Spleen (tissue), 11 donors: ENCODE measurements at regions not wholly inside any gene's neighbourhood (a gene's known extent, or its start where the extent isn't known, plus 50 kb on each side); places are given as distances from the start of the nearest gene placed in this dataset.
A peak's percentile ranks its signal among the peaks of the same experiment; 100 is the strongest.

Experiments used
- DNase-seq: peaks from one replicate; pipeline ENCODE4 v3.0.0-alpha.2; 2020
- H3K27ac ChIP-seq, 8 donors: fragments of 200-600 bp; sonication (generic) in 7 of 8; 1 replicate in 4 of 8; 2 replicates in 4 of 8; pipeline versions ENCODE4 v1.5.0 to v1.8.0; 2016 to 2021; ENCODE audit warnings: inconsistent platforms in 4 of 8, mild to moderate bottlenecking in 4 of 8, moderate library complexity in 1 of 8
- H3K27me3 ChIP-seq, 7 donors: fragments of 200-600 bp; sonication (generic) in 6 of 7; replicated peaks in 1 of 7; 1 replicate in 4 of 7; 2 replicates in 3 of 7; pipeline versions ENCODE4 v1.5.0 to v1.8.0; 2016 to 2021; ENCODE audit warnings: inconsistent platforms in 3 of 7, mild to moderate bottlenecking in 1 of 7
- H3K36me3 ChIP-seq, 6 donors: fragments of 200-600 bp; sonication (generic) in 5 of 6; 1 replicate in 4 of 6; 2 replicates in 2 of 6; pipeline versions ENCODE4 v1.5.0 to v1.8.0; 2016 to 2021; ENCODE audit warnings: inconsistent platforms in 2 of 6
- H3K4me1 ChIP-seq, 6 donors: fragments of 200-600 bp; sonication (generic) in 5 of 6; 1 replicate in 3 of 6; 2 replicates in 3 of 6; pipeline versions ENCODE4 v1.5.0 to v1.8.0; 2016 to 2021; ENCODE audit warnings: inconsistent platforms in 3 of 6
- H3K4me3 ChIP-seq, 8 donors: fragments of 200-600 bp; sonication (generic) in 7 of 8; 1 replicate in 4 of 8; 2 replicates in 4 of 8; pipeline versions ENCODE4 v1.5.0 to v1.8.0; 2016 to 2021; ENCODE audit warnings: inconsistent platforms in 4 of 8, mild to moderate bottlenecking in 4 of 8, moderate library complexity in 2 of 8
- H3K9me3 ChIP-seq, 8 donors: fragments of 200-600 bp; sonication (generic) in 7 of 8; 1 replicate in 4 of 8; 2 replicates in 4 of 8; pipeline versions ENCODE4 v1.5.0 to v1.8.0; 2016 to 2021; ENCODE audit warnings: inconsistent platforms in 4 of 8
- CTCF ChIP-seq, 11 experiments: fragments of 200-600 bp in 7 of 11; fragments of 450-650 bp in 4 of 11; sonication (generic) in 4 of 11; IDR thresholded peaks in 8 of 11; conservative IDR thresholded peaks in 3 of 11; 1 replicate in 7 of 11; 2 replicates in 4 of 11; pipeline versions ENCODE4 v1.4.0 to v1.8.0; 2016 to 2021; ENCODE audit warnings: antibody characterized with exemption in 11 of 11, inconsistent platforms in 4 of 11, mild to moderate bottlenecking in 1 of 11
- POLR2A ChIP-seq, 3 donors: fragments of 450-650 bp; IDR thresholded peaks; one replicate each; pipeline ENCODE4 v1.5.1; 2017; ENCODE audit warnings: antibody characterized with exemption in 3 of 3, mild to moderate bottlenecking in 1 of 3
- POLR2AphosphoS5 ChIP-seq, 3 donors: sonication (generic); formaldehyde crosslinking; IDR thresholded peaks; one replicate each; pipeline ENCODE4 v1.5.1; 2017; ENCODE audit warnings: antibody characterized with exemption in 3 of 3
- WGBS, 5 donors: extraction: QIAGEN DNeasy Blood & Tissue Kit in 3 of 5; methylation state at CpG; one replicate each; pipeline versions ENCODE4 v1.1.5 to v1.1.7; 2013 to 2018; 5-methylcytosine and 5-hydroxymethylcytosine counted together
- intact Hi-C: fragments of 100-400 bp; cut with DNase I; formaldehyde crosslinking; loops from one replicate; pipeline ENCODE4 v1.15.0; 2023; ENCODE audit warnings: low total_unique reads
- donor health status: healthy with polysubstance abuse.
- donor health status: DM: no; HTN: no; CAD: no; lungs with moderate emphysema.
- donor health status: DM: no; HTN: no; CAD: no.
- donor health status: Bipolar disorder and iron deficiency.
- donor health status: healthy.
- donor health status: DM: no; HTN: no; CAD: no.
- donor health status: DM: yes; HTN: yes; CAD: no.

- H3K27ac ChIP-seq: no peak overlapping the region
- intact Hi-C loops: no loop called here
- peak overlapping the region in 2 of 8 donors; percentile 14 to 15 for H3K4me3 ChIP-seq
- TF ChIP-seq CTCF (IDR thresholded peaks at IDR 0.05 in 8 of 11, conservative IDR thresholded peaks at IDR 0.05 in 3 of 11) (no peak), POLR2A (IDR thresholded peaks at IDR 0.05) (no peak), POLR2AphosphoS5 (IDR thresholded peaks at IDR 0.05) (no peak)
- H3K27me3 ChIP-seq: no peaks in the 10 kb centered on the region
- peaks cover 0 to 5% (median 0%) of the 10 kb centered on the region in 8 donors for H3K9me3 ChIP-seq
- no peaks in the 10 kb centered on the region for H3K4me1 ChIP-seq
- DNase-seq: no peak
- no peaks in the 10 kb centered on the region for H3K36me3 ChIP-seq
- 30 to 46% (median 34%) methylated on average over 3 of the region's 3 CpGs for WGBS, 5 donors
These were observed 79.7 kb upstream of the ASTN2 start for GRCh38 chr9:117494401-117495090.

DNA sequence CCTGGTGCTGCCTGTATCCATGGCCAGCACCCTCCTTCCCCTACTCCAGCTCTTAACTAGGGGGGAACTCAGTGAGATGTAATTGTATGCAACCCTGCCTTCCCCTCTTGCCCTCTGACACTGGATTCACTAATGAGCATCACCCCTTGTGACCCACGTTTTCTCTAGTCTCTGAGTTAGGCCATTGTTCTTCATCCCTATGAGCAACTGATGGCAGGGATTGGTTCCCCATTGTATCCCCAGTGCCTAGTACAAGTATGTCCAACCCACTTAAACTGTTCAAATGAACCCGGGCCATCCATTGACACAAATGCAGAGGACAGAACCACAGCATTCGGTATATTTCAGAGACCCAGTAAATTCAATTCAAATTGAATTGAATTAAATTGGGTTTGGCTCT is 77.6 kb upstream of the ASTN2 start:
- intact Hi-C loops: no loop called here
- DNase-seq: no peak
- Histone ChIP-seq H3K4me3 (no peak overlapping the region), H3K27me3 (peaks cover 0 to 3% (median 0%) of the 10 kb centered on the region in 7 donors), H3K4me1 (peaks cover 0 to 5% (median 3%) of the 10 kb centered on the region in 6 donors), H3K27ac (no peak overlapping the region), H3K9me3 (peaks cover 0 to 3% (median 0%) of the 10 kb centered on the region in 8 donors), H3K36me3 (no peaks in the 10 kb centered on the region)
- WGBS, 5 donors: 70 to 81% (median 79%) methylated on average over 3 of the region's 3 CpGs
- TF ChIP-seq POLR2AphosphoS5 (IDR thresholded peaks at IDR 0.05) (no peak), CTCF (IDR thresholded peaks at IDR 0.05 in 8 of 11, conservative IDR thresholded peaks at IDR 0.05 in 3 of 11) (no peak), POLR2A (IDR thresholded peaks at IDR 0.05) (no peak)

- DNase-seq: no peak
- no peak overlapping the region for H3K4me3 ChIP-seq
- TF ChIP-seq POLR2AphosphoS5 (IDR thresholded peaks at IDR 0.05) (no peak), POLR2A (IDR thresholded peaks at IDR 0.05) (no peak), CTCF (IDR thresholded peaks at IDR 0.05 in 8 of 11, conservative IDR thresholded peaks at IDR 0.05 in 3 of 11) (no peak)
These were observed 76.6 kb upstream of the ASTN2 start for GRCh38 chr9:117491491-117491890.

DNA sequence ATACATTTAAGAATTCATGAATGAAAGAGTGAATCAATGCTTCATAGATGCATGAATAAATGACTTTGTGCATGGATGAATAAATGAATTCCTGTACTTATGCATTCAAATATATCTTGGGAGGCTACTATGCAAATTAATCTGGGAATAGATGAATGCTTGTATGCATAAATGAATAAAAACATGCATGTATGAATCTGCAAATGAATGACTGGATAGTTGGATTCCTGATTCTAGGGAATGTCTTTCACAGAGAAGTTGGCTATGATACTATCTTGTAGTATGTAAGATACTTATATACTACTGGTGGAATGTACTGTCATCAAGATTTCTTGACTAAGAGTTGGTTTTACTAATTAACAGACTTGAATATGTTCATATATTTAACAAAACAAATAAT is 75.3 kb upstream of the ASTN2 start:
- Histone ChIP-seq H3K36me3 (no peaks in the 10 kb centered on the region), H3K27me3 (peaks cover 0 to 17% (median 0%) of the 10 kb centered on the region in 7 donors), H3K4me1 (peaks cover 0 to 10% (median 6%) of the 10 kb centered on the region in 6 donors), H3K9me3 (no peaks in the 10 kb centered on the region), H3K4me3 (no peak overlapping the region), H3K27ac (no peak overlapping the region)
- intact Hi-C loops: no loop called here
- TF ChIP-seq POLR2A (IDR thresholded peaks at IDR 0.05): no peak
- TF ChIP-seq POLR2AphosphoS5 (IDR thresholded peaks at IDR 0.05): no peak
- TF ChIP-seq CTCF (IDR thresholded peaks at IDR 0.05 in 8 of 11, conservative IDR thresholded peaks at IDR 0.05 in 3 of 11): no peak
- DNase-seq: no peak

More at GRCh38 chr9:117491491-117491890, 76.6 kb upstream of the ASTN2 start:
- Histone ChIP-seq H3K27ac (no peak overlapping the region), H3K36me3 (no peaks in the 10 kb centered on the region), H3K4me1 (peaks cover 0 to 10% (median 6%) of the 10 kb centered on the region in 6 donors), H3K9me3 (no peaks in the 10 kb centered on the region), H3K27me3 (peaks cover 0 to 10% (median 0%) of the 10 kb centered on the region in 7 donors)
- intact Hi-C loops: no loop called here
- 73 to 90% (median 79%) methylated on average over 4 of the region's 4 CpGs for WGBS, 5 donors
